ENCODE measurements at regions not wholly inside any gene's neighbourhood (a gene's known extent, or its start where the extent isn't known, plus 50 kb on each side); places are given as distances from the start of the nearest gene placed in this dataset.

DNA sequence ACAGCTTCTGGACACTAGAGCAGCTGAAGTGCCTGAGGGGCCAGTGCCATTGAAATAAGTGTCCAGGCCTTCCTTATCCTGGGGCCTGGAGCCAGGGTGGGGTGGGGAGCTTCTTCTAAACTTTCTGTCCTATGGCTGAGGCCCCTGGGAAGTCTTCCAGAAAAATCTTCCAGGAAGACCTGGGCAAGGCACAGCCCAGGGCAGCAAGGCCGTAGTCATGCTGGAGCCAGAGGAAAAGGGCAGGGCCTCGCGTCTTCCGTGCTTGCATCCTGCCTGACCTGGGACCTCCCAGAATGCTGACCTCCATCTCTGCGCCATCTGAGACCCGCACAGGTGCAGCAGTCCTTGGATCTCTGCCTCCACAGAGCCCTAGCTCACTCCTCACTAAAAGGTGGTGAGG is 96.7 kb upstream of the SLC44A3 start:
- TF ChIP-seq, protein P1, sequence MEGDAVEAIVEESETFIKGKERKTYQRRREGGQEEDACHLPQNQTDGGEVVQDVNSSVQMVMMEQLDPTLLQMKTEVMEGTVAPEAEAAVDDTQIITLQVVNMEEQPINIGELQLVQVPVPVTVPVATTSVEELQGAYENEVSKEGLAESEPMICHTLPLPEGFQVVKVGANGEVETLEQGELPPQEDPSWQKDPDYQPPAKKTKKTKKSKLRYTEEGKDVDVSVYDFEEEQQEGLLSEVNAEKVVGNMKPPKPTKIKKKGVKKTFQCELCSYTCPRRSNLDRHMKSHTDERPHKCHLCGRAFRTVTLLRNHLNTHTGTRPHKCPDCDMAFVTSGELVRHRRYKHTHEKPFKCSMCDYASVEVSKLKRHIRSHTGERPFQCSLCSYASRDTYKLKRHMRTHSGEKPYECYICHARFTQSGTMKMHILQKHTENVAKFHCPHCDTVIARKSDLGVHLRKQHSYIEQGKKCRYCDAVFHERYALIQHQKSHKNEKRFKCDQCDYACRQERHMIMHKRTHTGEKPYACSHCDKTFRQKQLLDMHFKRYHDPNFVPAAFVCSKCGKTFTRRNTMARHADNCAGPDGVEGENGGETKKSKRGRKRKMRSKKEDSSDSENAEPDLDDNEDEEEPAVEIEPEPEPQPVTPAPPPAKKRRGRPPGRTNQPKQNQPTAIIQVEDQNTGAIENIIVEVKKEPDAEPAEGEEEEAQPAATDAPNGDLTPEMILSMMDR (IDR thresholded peaks at IDR 0.05; ENCODE audit: low read depth, low read length, missing input control): no peak
- TF ChIP-seq, protein P2, sequence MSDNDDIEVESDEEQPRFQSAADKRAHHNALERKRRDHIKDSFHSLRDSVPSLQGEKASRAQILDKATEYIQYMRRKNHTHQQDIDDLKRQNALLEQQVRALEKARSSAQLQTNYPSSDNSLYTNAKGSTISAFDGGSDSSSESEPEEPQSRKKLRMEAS (IDR thresholded peaks at IDR 0.05): no peak
- TF ChIP-seq FOXA1 (IDR thresholded peaks at IDR 0.05) (no peak), YY1 (IDR thresholded peaks at IDR 0.05) (no peak), JUND (IDR thresholded peaks at IDR 0.05) (no peak), RAD21 (IDR thresholded peaks at IDR 0.05) (no peak), SP1 (IDR thresholded peaks at IDR 0.05) (no peak), TAF1 (conservative IDR thresholded peaks at IDR 0.05) (no peak), EGR1 (IDR thresholded peaks at IDR 0.05; ENCODE audit: low read depth in 2 of 2) (no peak)
- TF ChIP-seq, protein P3, sequence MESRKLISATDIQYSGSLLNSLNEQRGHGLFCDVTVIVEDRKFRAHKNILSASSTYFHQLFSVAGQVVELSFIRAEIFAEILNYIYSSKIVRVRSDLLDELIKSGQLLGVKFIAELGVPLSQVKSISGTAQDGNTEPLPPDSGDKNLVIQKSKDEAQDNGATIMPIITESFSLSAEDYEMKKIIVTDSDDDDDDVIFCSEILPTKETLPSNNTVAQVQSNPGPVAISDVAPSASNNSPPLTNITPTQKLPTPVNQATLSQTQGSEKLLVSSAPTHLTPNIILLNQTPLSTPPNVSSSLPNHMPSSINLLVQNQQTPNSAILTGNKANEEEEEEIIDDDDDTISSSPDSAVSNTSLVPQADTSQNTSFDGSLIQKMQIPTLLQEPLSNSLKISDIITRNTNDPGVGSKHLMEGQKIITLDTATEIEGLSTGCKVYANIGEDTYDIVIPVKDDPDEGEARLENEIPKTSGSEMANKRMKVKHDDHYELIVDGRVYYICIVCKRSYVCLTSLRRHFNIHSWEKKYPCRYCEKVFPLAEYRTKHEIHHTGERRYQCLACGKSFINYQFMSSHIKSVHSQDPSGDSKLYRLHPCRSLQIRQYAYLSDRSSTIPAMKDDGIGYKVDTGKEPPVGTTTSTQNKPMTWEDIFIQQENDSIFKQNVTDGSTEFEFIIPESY (IDR thresholded peaks at IDR 0.05): no peak
- TF ChIP-seq, protein P4, sequence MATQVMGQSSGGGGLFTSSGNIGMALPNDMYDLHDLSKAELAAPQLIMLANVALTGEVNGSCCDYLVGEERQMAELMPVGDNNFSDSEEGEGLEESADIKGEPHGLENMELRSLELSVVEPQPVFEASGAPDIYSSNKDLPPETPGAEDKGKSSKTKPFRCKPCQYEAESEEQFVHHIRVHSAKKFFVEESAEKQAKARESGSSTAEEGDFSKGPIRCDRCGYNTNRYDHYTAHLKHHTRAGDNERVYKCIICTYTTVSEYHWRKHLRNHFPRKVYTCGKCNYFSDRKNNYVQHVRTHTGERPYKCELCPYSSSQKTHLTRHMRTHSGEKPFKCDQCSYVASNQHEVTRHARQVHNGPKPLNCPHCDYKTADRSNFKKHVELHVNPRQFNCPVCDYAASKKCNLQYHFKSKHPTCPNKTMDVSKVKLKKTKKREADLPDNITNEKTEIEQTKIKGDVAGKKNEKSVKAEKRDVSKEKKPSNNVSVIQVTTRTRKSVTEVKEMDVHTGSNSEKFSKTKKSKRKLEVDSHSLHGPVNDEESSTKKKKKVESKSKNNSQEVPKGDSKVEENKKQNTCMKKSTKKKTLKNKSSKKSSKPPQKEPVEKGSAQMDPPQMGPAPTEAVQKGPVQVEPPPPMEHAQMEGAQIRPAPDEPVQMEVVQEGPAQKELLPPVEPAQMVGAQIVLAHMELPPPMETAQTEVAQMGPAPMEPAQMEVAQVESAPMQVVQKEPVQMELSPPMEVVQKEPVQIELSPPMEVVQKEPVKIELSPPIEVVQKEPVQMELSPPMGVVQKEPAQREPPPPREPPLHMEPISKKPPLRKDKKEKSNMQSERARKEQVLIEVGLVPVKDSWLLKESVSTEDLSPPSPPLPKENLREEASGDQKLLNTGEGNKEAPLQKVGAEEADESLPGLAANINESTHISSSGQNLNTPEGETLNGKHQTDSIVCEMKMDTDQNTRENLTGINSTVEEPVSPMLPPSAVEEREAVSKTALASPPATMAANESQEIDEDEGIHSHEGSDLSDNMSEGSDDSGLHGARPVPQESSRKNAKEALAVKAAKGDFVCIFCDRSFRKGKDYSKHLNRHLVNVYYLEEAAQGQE (IDR thresholded peaks at IDR 0.05): no peak

All from liver (tissue), 3 donors.